Keratinocyte (primary cell): ENCODE measurements at regions not wholly inside any gene's neighbourhood (a gene's known extent, or its start where the extent isn't known, plus 50 kb on each side); places are given as distances from the start of the nearest gene placed in this dataset.

Experiments used
- EZH2 ChIP-seq: IDR thresholded peaks from one replicate; pipeline ENCODE4 v1.6.1; 2012; ENCODE audit warnings: inconsistent platforms, mild to moderate bottlenecking, low read length, moderate library complexity
- TF ChIP-seq, protein P1 (sequence below), 3 experiments: IDR thresholded peaks in 1 of 3; conservative IDR thresholded peaks in 1 of 3; optimal IDR thresholded peaks in 1 of 3; 2 replicates in 2 of 3; 3 replicates in 1 of 3; pipeline versions ENCODE3 to v1.5.1; 2011; ENCODE audit warnings: low read length in 3 of 3, mild to moderate bottlenecking in 3 of 3, moderate library complexity in 2 of 3, control low read depth in 1 of 3, inconsistent platforms in 1 of 3; ENCODE audit not compliant: insufficient read depth in 2 of 3; ENCODE audit errors: extremely low read depth in 1 of 3

DNA sequence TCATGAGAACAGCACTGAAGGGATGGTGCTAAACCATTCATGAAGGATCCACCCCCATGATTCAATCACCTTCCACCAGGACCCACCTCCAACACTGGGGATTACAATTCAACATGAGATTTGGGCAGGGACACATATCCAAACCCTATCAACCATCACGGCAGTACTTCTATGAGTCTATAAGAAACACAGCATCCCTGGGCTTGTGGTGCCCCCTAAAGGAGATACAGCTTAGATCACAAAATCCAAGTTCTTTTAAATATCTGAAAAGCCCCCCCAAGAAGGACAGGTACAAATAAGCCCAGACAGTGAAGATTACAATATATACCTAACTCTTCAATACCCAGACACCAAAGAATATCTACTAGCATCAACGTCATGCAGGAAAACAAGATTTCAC lies 233.7 kb upstream of the ADRA1B start:
- TF ChIP-seq, protein P1, sequence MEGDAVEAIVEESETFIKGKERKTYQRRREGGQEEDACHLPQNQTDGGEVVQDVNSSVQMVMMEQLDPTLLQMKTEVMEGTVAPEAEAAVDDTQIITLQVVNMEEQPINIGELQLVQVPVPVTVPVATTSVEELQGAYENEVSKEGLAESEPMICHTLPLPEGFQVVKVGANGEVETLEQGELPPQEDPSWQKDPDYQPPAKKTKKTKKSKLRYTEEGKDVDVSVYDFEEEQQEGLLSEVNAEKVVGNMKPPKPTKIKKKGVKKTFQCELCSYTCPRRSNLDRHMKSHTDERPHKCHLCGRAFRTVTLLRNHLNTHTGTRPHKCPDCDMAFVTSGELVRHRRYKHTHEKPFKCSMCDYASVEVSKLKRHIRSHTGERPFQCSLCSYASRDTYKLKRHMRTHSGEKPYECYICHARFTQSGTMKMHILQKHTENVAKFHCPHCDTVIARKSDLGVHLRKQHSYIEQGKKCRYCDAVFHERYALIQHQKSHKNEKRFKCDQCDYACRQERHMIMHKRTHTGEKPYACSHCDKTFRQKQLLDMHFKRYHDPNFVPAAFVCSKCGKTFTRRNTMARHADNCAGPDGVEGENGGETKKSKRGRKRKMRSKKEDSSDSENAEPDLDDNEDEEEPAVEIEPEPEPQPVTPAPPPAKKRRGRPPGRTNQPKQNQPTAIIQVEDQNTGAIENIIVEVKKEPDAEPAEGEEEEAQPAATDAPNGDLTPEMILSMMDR (optimal IDR thresholded peaks at IDR 0.05 in 1 of 3, IDR thresholded peaks at IDR 0.05 in 1 of 3, conservative IDR thresholded peaks at IDR 0.05 in 1 of 3; ENCODE audit: extremely low read depth in 1 of 3, insufficient read depth in 2 of 3, low read length in 3 of 3): no peak
- no peak for TF ChIP-seq EZH2
